ENCODE measurements at regions not wholly inside any gene's neighbourhood (a gene's known extent, or its start where the extent isn't known, plus 50 kb on each side); places are given as distances from the start of the nearest gene placed in this dataset.

DNA sequence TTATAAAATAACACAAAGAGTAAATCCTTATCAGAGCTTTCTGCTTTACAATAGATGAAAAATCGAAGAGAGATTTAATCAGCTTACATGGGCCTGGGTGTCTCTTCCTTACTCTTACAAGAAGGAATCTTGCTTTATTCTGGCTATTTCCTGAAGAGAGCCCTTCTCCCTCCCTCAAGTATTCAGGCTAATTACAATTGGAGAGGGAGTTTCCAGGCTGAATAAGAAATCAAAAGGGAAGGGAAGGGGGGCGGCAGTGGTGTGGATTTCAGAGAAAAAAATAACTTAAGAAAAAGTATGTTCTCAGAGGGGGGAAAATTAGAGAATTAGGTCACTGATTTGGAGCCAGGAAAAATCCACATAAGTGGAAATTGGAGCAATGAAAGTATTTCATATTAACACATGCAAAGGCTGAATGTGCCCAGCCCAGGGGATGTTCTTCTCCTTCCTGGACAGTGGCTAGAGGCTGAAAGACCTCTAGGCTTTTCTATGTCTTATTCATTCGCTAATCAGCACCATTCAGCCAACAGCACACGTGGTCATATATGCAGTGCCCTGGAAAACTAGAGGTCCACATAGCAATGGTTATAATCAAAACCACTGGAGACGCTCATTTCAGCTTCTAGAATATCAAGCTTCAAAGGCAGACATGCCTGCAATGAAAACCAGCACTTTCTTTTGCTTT, 158.9 kb upstream of the BTG1 start:
- TF ChIP-seq CTCF (tag by site-specific recombination; IDR thresholded peaks at IDR 0.05) (no peak), ZNF266 (tag by site-specific recombination; IDR thresholded peaks at IDR 0.05; ENCODE audit: low read depth) (no peak), ZNF335 (tag by site-specific recombination; conservative IDR thresholded peaks at IDR 0.05) (no peak), ZNF292 (tag by site-specific recombination; IDR thresholded peaks at IDR 0.05; ENCODE audit: borderline replicate concordance, low read depth) (no peak), BCL11A (tag by site-specific recombination; IDR thresholded peaks at IDR 0.05; ENCODE audit: low read depth) (no peak), YY1 (tag by site-specific recombination; IDR thresholded peaks at IDR 0.05) (no peak), KLF16 (tag by site-specific recombination; IDR thresholded peaks at IDR 0.05) (no peak), MYNN (tag by site-specific recombination; IDR thresholded peaks at IDR 0.05; ENCODE audit: borderline replicate concordance) (no peak), PATZ1 (tag by site-specific recombination; IDR thresholded peaks at IDR 0.05) (no peak), ZNF571 (tag by site-specific recombination; IDR thresholded peaks at IDR 0.05) (no peak), ZNF121 (tag by site-specific recombination; IDR thresholded peaks at IDR 0.05) (no peak), ZNF558 (tag by site-specific recombination; IDR thresholded peaks at IDR 0.05) (no peak)
